ENCODE measurements at regions not wholly inside any gene's neighbourhood (a gene's known extent, or its start where the extent isn't known, plus 50 kb on each side); places are given as distances from the start of the nearest gene placed in this dataset.

DNA sequence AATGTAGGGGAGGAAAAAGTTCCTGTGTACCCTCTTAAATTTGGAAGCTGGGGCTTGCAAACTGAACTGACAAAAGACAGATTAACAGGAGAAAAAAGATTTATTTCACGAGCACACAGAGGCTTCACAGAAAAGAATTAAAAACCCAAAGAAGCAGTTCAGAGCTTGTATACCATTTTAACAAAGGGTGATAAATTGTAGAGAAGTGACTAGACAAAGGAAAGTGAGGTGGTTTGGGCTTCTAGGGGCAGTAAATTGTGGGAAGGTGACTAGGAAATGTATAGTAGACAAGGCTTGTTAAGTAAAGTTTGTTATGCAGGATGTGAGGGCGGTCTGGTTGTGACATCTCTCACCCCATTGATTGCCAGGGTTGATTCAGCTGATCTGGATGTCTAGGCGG lies 53.5 kb upstream of the ZDBF2 start:
- Mint-ChIP-seq H3K9me3 (peaks cover 14% of the 10 kb centered on the region), H3K36me3 (no peaks in the 10 kb centered on the region; the same call in 1 of the 2 replicates), H3K27ac (no peak overlapping the region), H3K4me3 (no peak overlapping the region), H3K27me3 (ENCODE audit: low read depth) (no peaks in the 10 kb centered on the region; the same call in 1 of the 2 replicates), H3K4me1 (peaks cover 28% of the 10 kb centered on the region)
- DNase-seq (ENCODE audit: low spot score), result no peak
- TF ChIP-seq SP1 (CRISPR knock-in tag; conservative IDR thresholded peaks at IDR 0.05), result no peak
- no peak for TF ChIP-seq GRHL2 (CRISPR knock-in tag; IDR thresholded peaks at IDR 0.05; ENCODE audit: insufficient replicate concordance, severe bottlenecking)
- TF ChIP-seq, protein P1, sequence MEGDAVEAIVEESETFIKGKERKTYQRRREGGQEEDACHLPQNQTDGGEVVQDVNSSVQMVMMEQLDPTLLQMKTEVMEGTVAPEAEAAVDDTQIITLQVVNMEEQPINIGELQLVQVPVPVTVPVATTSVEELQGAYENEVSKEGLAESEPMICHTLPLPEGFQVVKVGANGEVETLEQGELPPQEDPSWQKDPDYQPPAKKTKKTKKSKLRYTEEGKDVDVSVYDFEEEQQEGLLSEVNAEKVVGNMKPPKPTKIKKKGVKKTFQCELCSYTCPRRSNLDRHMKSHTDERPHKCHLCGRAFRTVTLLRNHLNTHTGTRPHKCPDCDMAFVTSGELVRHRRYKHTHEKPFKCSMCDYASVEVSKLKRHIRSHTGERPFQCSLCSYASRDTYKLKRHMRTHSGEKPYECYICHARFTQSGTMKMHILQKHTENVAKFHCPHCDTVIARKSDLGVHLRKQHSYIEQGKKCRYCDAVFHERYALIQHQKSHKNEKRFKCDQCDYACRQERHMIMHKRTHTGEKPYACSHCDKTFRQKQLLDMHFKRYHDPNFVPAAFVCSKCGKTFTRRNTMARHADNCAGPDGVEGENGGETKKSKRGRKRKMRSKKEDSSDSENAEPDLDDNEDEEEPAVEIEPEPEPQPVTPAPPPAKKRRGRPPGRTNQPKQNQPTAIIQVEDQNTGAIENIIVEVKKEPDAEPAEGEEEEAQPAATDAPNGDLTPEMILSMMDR (IDR thresholded peaks at IDR 0.05), result no peak
- TF ChIP-seq, protein P2, sequence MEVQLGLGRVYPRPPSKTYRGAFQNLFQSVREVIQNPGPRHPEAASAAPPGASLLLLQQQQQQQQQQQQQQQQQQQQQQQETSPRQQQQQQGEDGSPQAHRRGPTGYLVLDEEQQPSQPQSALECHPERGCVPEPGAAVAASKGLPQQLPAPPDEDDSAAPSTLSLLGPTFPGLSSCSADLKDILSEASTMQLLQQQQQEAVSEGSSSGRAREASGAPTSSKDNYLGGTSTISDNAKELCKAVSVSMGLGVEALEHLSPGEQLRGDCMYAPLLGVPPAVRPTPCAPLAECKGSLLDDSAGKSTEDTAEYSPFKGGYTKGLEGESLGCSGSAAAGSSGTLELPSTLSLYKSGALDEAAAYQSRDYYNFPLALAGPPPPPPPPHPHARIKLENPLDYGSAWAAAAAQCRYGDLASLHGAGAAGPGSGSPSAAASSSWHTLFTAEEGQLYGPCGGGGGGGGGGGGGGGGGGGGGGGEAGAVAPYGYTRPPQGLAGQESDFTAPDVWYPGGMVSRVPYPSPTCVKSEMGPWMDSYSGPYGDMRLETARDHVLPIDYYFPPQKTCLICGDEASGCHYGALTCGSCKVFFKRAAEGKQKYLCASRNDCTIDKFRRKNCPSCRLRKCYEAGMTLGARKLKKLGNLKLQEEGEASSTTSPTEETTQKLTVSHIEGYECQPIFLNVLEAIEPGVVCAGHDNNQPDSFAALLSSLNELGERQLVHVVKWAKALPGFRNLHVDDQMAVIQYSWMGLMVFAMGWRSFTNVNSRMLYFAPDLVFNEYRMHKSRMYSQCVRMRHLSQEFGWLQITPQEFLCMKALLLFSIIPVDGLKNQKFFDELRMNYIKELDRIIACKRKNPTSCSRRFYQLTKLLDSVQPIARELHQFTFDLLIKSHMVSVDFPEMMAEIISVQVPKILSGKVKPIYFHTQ (CRISPR knock-in tag; IDR thresholded peaks at IDR 0.05), result no peak
- no peak for TF ChIP-seq TEAD4 (CRISPR knock-in tag; IDR thresholded peaks at IDR 0.05)
- no peak for TF ChIP-seq ZNF121 (CRISPR knock-in tag; IDR thresholded peaks at IDR 0.05)
- no peak for TF ChIP-seq ZNF232 (CRISPR knock-in tag; IDR thresholded peaks at IDR 0.05)
- no peak for TF ChIP-seq SMAD3 (CRISPR knock-in tag; IDR thresholded peaks at IDR 0.05; ENCODE audit: borderline replicate concordance)
- POLR2A ChIA-PET, result interaction anchor here (0.6 kb wide), 1 partner anchor 34 kb away, joined by 3 read pairs; no protein-coding TSS in a partner anchor
- ATAC-seq, result no peak
- CTCF ChIA-PET, result no interaction called here
